SH-SY5Y (cell line): ENCODE measurements at regions not wholly inside any gene's neighbourhood (a gene's known extent, or its start where the extent isn't known, plus 50 kb on each side); places are given as distances from the start of the nearest gene placed in this dataset.

Source experiments
- GATA2 ChIP-seq: IDR thresholded peaks from 2 replicates; pipeline ENCODE4 v1.6.1; 2011; ENCODE audit warnings: mild to moderate bottlenecking, low read depth, low read length
- GATA3 ChIP-seq: IDR thresholded peaks from 2 replicates; pipeline ENCODE4 v1.6.1; 2011; ENCODE audit warnings: low read depth, mild to moderate bottlenecking, low read length, moderate library complexity

DNA sequence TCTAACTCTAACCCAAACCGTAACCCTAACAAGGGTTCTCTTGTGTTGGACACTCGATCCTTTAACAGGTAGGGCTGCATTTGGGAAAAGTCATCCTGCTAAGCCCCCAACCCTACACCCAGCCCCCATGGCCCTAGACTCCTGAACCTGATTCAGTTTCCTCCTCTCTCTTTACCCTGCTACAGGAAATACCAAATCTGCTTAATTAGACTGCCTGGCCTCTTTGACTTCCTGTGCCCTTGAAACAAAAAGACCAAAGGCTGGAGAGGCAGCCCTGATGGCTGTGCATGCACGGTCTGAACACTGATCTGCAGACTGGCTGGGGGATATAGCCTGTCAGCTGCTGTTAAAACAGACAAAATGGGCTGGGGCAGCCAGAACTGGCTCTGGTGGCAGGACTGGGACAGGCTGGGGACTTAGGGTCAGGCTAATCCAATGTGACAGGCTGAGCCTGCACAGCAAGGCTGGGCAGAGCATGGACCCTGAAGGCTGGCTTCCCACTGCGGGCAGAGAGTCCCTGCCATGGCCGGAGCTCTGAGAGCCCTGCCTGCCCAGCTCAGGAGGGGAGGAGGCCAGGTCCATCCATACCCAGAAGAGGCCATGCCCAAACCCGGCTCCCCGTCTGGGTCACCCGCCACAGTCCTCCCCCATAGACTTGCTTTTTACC is 51.0 kb upstream of the MSMB start:
- TF ChIP-seq GATA2: no peak
- no peak for TF ChIP-seq GATA3
